ENCODE measurements at regions not wholly inside any gene's neighbourhood (a gene's known extent, or its start where the extent isn't known, plus 50 kb on each side); places are given as distances from the start of the nearest gene placed in this dataset.

- no peaks in the 10 kb centered on the region for H3K27me3 ChIP-seq (ENCODE audit: low read depth)
- no peak for DNase-seq
- no peaks in the 10 kb centered on the region for H3K36me3 ChIP-seq
- H3K4me1 ChIP-seq = no peaks in the 10 kb centered on the region
- no peak overlapping the region for H3K4me3 ChIP-seq
- no peaks in the 10 kb centered on the region for H3K9me3 ChIP-seq (replicated peaks)
- intact Hi-C loops (cut with micrococcal nuclease) = no loop called here
- TF ChIP-seq CTCF (IDR thresholded peaks at IDR 0.05; ENCODE audit: borderline replicate concordance) = no peak
- no peak overlapping the region for H3K27ac ChIP-seq (replicated peaks)
Measured at GRCh38 chr2:191627518-191627917, 50.4 kb upstream of the NABP1 start.
